ENCODE measurements at regions not wholly inside any gene's neighbourhood (a gene's known extent, or its start where the extent isn't known, plus 50 kb on each side); places are given as distances from the start of the nearest gene placed in this dataset.

- TF ChIP-seq CHD7 (IDR thresholded peaks at IDR 0.05; ENCODE audit: insufficient replicate concordance, low read length) (no peak), CBX8 (IDR thresholded peaks at IDR 0.05; ENCODE audit: borderline replicate concordance, low read depth, low read length) (no peak), SRF (IDR thresholded peaks at IDR 0.05; ENCODE audit: low read depth, low read length) (no peak), MAFK (IDR thresholded peaks at IDR 0.05; ENCODE audit: low read depth, low read length) (no peak), BRCA1 (IDR thresholded peaks at IDR 0.05; ENCODE audit: low read depth, low read length) (no peak), SIX5 (IDR thresholded peaks at IDR 0.05; ENCODE audit: low read depth, low read length) (no peak), GTF2F1 (IDR thresholded peaks at IDR 0.05; ENCODE audit: borderline replicate concordance, low read depth, low read length) (no peak)
Measured at GRCh38 chr16:52690468-52690867, 143.5 kb upstream of the TOX3 start (continued).
